ENCODE measurements at regions not wholly inside any gene's neighbourhood (a gene's known extent, or its start where the extent isn't known, plus 50 kb on each side); places are given as distances from the start of the nearest gene placed in this dataset.

DNA sequence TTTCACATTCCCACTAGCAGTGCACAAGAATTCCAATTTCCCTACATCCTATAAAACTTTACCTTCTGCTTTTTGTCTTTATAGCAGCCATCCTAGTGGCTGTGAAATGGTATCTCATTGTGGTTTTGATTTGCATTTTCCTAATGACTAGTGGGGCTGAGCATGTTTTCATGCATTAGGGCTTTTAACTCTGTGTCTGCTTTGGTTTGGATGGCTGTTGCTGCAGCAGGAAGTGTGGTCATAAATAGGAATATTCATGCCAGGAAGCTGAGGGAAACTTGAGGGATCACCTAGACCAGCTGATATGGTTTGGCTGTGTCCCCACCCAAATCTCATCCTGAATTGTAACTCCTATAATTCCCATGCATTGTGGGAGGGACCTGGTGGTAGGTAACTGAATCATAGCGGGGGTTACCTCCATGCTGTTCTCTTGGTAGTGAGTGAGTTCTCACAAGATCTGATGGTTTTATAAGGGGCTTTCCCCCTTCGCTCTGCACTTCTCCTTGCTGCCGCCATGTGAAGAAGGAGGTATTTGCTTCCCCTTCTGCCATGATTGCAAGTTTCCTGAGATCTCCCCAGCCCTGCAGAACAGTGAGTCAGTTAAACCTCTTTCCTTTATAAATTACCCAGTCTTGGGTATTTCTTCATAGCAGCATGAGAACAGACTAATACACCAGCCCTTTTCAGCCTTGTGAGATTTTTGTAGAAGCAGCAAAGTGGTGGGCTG, 181.8 kb upstream of the PITRM1 start:
- TF ChIP-seq SIN3A (IDR thresholded peaks at IDR 0.05; ENCODE audit: borderline replicate concordance, insufficient read depth, low read length) = no peak
- no peak for TF ChIP-seq POLR2AphosphoS5 (IDR thresholded peaks at IDR 0.05; ENCODE audit: low read depth, low read length)
- TF ChIP-seq, protein P1, sequence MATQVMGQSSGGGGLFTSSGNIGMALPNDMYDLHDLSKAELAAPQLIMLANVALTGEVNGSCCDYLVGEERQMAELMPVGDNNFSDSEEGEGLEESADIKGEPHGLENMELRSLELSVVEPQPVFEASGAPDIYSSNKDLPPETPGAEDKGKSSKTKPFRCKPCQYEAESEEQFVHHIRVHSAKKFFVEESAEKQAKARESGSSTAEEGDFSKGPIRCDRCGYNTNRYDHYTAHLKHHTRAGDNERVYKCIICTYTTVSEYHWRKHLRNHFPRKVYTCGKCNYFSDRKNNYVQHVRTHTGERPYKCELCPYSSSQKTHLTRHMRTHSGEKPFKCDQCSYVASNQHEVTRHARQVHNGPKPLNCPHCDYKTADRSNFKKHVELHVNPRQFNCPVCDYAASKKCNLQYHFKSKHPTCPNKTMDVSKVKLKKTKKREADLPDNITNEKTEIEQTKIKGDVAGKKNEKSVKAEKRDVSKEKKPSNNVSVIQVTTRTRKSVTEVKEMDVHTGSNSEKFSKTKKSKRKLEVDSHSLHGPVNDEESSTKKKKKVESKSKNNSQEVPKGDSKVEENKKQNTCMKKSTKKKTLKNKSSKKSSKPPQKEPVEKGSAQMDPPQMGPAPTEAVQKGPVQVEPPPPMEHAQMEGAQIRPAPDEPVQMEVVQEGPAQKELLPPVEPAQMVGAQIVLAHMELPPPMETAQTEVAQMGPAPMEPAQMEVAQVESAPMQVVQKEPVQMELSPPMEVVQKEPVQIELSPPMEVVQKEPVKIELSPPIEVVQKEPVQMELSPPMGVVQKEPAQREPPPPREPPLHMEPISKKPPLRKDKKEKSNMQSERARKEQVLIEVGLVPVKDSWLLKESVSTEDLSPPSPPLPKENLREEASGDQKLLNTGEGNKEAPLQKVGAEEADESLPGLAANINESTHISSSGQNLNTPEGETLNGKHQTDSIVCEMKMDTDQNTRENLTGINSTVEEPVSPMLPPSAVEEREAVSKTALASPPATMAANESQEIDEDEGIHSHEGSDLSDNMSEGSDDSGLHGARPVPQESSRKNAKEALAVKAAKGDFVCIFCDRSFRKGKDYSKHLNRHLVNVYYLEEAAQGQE (IDR thresholded peaks at IDR 0.05; ENCODE audit: insufficient read depth in 1 of 2, low read depth in 2 of 2, low read length in 2 of 2) = no peak
- TF ChIP-seq TAF1 (IDR thresholded peaks at IDR 0.05; ENCODE audit: borderline replicate concordance, insufficient read depth, low read length) = no peak
